ENCODE measurements at regions not wholly inside any gene's neighbourhood (a gene's known extent, or its start where the extent isn't known, plus 50 kb on each side); places are given as distances from the start of the nearest gene placed in this dataset.

DNA sequence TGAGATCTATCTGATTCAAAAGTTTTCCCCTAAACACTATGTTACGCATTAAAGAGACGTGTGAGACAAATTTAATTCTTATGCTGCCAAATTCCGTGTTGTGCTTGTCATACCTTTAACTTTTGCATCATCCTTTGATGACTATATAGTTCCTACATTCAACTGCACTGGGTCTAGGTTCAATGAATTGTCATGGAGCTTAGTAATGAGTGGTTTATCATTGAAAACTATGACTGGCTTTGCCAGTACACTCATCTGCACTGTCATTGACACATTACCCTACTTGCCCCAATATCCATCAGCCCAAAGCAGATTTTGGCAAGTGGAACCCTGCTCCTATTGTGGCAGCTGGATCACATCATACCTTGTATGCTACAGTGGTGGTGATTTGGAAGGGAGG lies 882.9 kb upstream of the SLIT2 start:
- TF ChIP-seq, protein P1, sequence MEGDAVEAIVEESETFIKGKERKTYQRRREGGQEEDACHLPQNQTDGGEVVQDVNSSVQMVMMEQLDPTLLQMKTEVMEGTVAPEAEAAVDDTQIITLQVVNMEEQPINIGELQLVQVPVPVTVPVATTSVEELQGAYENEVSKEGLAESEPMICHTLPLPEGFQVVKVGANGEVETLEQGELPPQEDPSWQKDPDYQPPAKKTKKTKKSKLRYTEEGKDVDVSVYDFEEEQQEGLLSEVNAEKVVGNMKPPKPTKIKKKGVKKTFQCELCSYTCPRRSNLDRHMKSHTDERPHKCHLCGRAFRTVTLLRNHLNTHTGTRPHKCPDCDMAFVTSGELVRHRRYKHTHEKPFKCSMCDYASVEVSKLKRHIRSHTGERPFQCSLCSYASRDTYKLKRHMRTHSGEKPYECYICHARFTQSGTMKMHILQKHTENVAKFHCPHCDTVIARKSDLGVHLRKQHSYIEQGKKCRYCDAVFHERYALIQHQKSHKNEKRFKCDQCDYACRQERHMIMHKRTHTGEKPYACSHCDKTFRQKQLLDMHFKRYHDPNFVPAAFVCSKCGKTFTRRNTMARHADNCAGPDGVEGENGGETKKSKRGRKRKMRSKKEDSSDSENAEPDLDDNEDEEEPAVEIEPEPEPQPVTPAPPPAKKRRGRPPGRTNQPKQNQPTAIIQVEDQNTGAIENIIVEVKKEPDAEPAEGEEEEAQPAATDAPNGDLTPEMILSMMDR (IDR thresholded peaks at IDR 0.05), result no peak
- no peak for TF ChIP-seq POLR2A (IDR thresholded peaks at IDR 0.05)

All from heart left ventricle (tissue), 13 donors.